ENCODE measurements at regions not wholly inside any gene's neighbourhood (a gene's known extent, or its start where the extent isn't known, plus 50 kb on each side); places are given as distances from the start of the nearest gene placed in this dataset.

- Histone ChIP-seq H3K14ac (ENCODE audit: insufficient read depth, low read length) (no peak overlapping the region), H4K20me1 (ENCODE audit: control insufficient read depth, insufficient read depth, insufficient read length) (no peaks in the 10 kb centered on the region), H3K4me1 (ENCODE audit: insufficient read depth, low read length) (no peaks in the 10 kb centered on the region), H3K9me3 (ENCODE audit: control insufficient read depth, low read depth, low read length) (no peaks in the 10 kb centered on the region), H4K8ac (replicated peaks; ENCODE audit: insufficient read length, low read depth, low read length) (no peak overlapping the region), H3K4me2 (ENCODE audit: insufficient read depth, insufficient read length, low read length) (no peak overlapping the region), H3K56ac (ENCODE audit: insufficient read length, low read depth, low read length) (no peak overlapping the region), H2BK15ac (ENCODE audit: low read depth, low read length) (no peak overlapping the region), H2AFZ (ENCODE audit: low read length) (no peak overlapping the region), H4K91ac (ENCODE audit: insufficient read length, low read depth, low read length) (no peak overlapping the region), H2BK20ac (ENCODE audit: low read depth, low read length, poor library complexity, severe bottlenecking) (no peak overlapping the region), H3K18ac (ENCODE audit: insufficient read length, low read depth, low read length) (no peak overlapping the region), H3K27me3 (ENCODE audit: insufficient read depth, low read length) (no peaks in the 10 kb centered on the region), H2AK5ac (ENCODE audit: insufficient read length, low read length) (no peak overlapping the region), H3T11ph (ENCODE audit: low read length) (no peak overlapping the region), H2BK5ac (ENCODE audit: insufficient read length, low read length) (no peak overlapping the region), H3K27ac (ENCODE audit: insufficient read length, low read depth, low read length) (no peak overlapping the region), H3K4ac (ENCODE audit: low read depth, low read length) (no peak overlapping the region), H3K23ac (ENCODE audit: insufficient read length, low read depth, low read length) (no peak overlapping the region), H2BK120ac (ENCODE audit: low read depth, low read length, poor library complexity, severe bottlenecking) (no peak overlapping the region), H4K5ac (ENCODE audit: insufficient read length, low read depth, low read length) (no peak overlapping the region), H3K9ac (ENCODE audit: extremely low read depth, insufficient read length, low read length) (no peak overlapping the region), H3K79me1 (ENCODE audit: insufficient read depth, low read depth, low read length, poor library complexity, severe bottlenecking) (no peaks in the 10 kb centered on the region), H3K23me2 (ENCODE audit: insufficient read length, low read depth, low read length, poor library complexity, severe bottlenecking) (no peaks in the 10 kb centered on the region), H2BK12ac (ENCODE audit: insufficient read length, low read depth, low read length) (no peak overlapping the region), H3K79me2 (ENCODE audit: insufficient read depth, low read length) (no peaks in the 10 kb centered on the region)
- no peak for TF ChIP-seq CTCF (conservative IDR thresholded peaks at IDR 0.05)
- no peak for DNase-seq
- Mint-ChIP-seq H3K9me3 (no peaks in the 10 kb centered on the region), H3K4me3 (no peak overlapping the region), H3K27me3 (ENCODE audit: low read depth) (no peaks in the 10 kb centered on the region), H3K36me3 (ENCODE audit: insufficient read depth in 1 of 3, low read depth in 3 of 3) (no peaks in the 10 kb centered on the region), H3K4me1 (peaks cover 26 to 27% of the 10 kb centered on the region in 2 experiments), H3K27ac (no peak overlapping the region)
- WGBS (ENCODE audit: extremely low coverage, insufficient read length, low lambda C conversion rate): no CpG with 5 or more reads among the region's 1 CpG
These were observed 262.3 kb upstream of the GRIP1 start for GRCh38 chr12:66941150-66941549.
